ENCODE measurements at regions not wholly inside any gene's neighbourhood (a gene's known extent, or its start where the extent isn't known, plus 50 kb on each side); places are given as distances from the start of the nearest gene placed in this dataset.

GRCh38 chr5:109532773-109533364 is 123.1 kb upstream of the PJA2 start:
- Histone ChIP-seq H3K27me3 (ENCODE audit: insufficient read depth, low read length) (no peaks in the 10 kb centered on the region), H3K4me2 (ENCODE audit: low read length) (peak overlapping the region; percentile 29), H2BK12ac (ENCODE audit: low read length) (no peak overlapping the region), H3K79me2 (ENCODE audit: control insufficient read depth, insufficient read depth, low read length, poor library complexity) (no peaks in the 10 kb centered on the region), H3K36me3 (ENCODE audit: control insufficient read depth in 1 of 2, insufficient read depth in 2 of 2, low read length in 2 of 2) (no peaks in the 10 kb centered on the region), H3K4me1 (ENCODE audit: control insufficient read depth in 1 of 2, insufficient read depth in 2 of 2, low read length in 2 of 2) (peaks cover 0 to 4% of the 10 kb centered on the region in 2 experiments), H3K23ac (ENCODE audit: low read length) (no peak overlapping the region), H4K8ac (ENCODE audit: low read depth, low read length) (no peak overlapping the region), H2BK5ac (ENCODE audit: low read depth, low read length, poor library complexity) (no peak overlapping the region), H3K4me3 (ENCODE audit: low read depth, low read length) (no peak overlapping the region), H4K91ac (ENCODE audit: low read depth, low read length) (no peak overlapping the region), H2AFZ (ENCODE audit: insufficient read depth, low read length, poor library complexity) (no peak overlapping the region), H3K4ac (ENCODE audit: low read depth, low read length) (no peak overlapping the region), H2AK5ac (ENCODE audit: low read length) (no peak overlapping the region), H3K79me1 (ENCODE audit: low read length) (no peaks in the 10 kb centered on the region), H3K14ac (ENCODE audit: low read length) (no peak overlapping the region), H4K12ac (ENCODE audit: low read depth, low read length) (no peak overlapping the region), H3K18ac (ENCODE audit: low read length) (no peak overlapping the region), H3K9me3 (ENCODE audit: insufficient read depth, low read depth, low read length) (no peaks in the 10 kb centered on the region), H3K27ac (ENCODE audit: low read depth, low read length) (peak overlapping the region; percentile 30), H3K9ac (ENCODE audit: low read length) (no peak overlapping the region), H2BK120ac (ENCODE audit: insufficient read depth, low read length, poor library complexity) (no peak overlapping the region)
- WGBS (ENCODE audit: extremely low coverage, insufficient coverage, insufficient read length): no CpG with 5 or more reads among the region's 2 CpGs
- peak in 1 of 2 donors; percentile 56 for DNase-seq

DNA sequence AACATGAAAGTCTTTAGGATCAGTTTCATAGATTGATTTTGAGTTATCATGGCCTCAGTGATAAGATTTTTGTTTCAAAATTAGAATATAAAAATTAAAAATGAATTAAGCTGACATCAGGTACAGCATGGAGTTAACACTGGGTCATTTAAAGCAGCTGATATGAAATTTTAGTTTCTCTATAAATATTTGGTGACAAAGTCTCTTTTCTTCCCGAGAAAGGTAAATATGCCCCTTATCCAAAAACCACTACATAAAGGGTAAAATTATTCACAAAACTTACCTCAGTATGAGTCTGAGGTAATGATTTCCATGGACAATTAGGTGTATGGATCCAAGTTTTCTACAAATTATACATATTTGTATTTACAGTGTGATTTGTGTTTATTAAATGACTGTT is 121.5 kb upstream of the PJA2 start:
- Histone ChIP-seq H3K36me3 (ENCODE audit: control insufficient read depth in 1 of 2, insufficient read depth in 2 of 2, low read length in 2 of 2) (no peaks in the 10 kb centered on the region), H2AFZ (ENCODE audit: insufficient read depth, low read length, poor library complexity) (no peak overlapping the region), H3K14ac (ENCODE audit: low read length) (no peak overlapping the region), H2BK5ac (ENCODE audit: low read depth, low read length, poor library complexity) (no peak overlapping the region), H2BK12ac (ENCODE audit: low read length) (no peak overlapping the region), H3K27me3 (ENCODE audit: insufficient read depth, low read length) (no peaks in the 10 kb centered on the region), H3K4me3 (ENCODE audit: low read depth, low read length) (no peak overlapping the region), H3K4me2 (ENCODE audit: low read length) (no peak overlapping the region), H3K4ac (ENCODE audit: low read depth, low read length) (no peak overlapping the region), H4K8ac (ENCODE audit: low read depth, low read length) (no peak overlapping the region), H2BK120ac (ENCODE audit: insufficient read depth, low read length, poor library complexity) (no peak overlapping the region), H3K4me1 (ENCODE audit: control insufficient read depth in 1 of 2, insufficient read depth in 2 of 2, low read length in 2 of 2) (peaks cover 0 to 4% of the 10 kb centered on the region in 2 experiments), H3K18ac (ENCODE audit: low read length) (no peak overlapping the region), H4K91ac (ENCODE audit: low read depth, low read length) (no peak overlapping the region), H3K23ac (ENCODE audit: low read length) (no peak overlapping the region), H3K79me2 (ENCODE audit: control insufficient read depth, insufficient read depth, low read length, poor library complexity) (no peaks in the 10 kb centered on the region), H3K79me1 (ENCODE audit: low read length) (no peaks in the 10 kb centered on the region), H3K9me3 (ENCODE audit: insufficient read depth, low read depth, low read length) (no peaks in the 10 kb centered on the region), H4K12ac (ENCODE audit: low read depth, low read length) (no peak overlapping the region), H2AK5ac (ENCODE audit: low read length) (no peak overlapping the region), H3K27ac (ENCODE audit: low read depth, low read length) (no peak overlapping the region), H3K9ac (ENCODE audit: low read length) (no peak overlapping the region)
- no peak for DNase-seq
- WGBS (ENCODE audit: extremely low coverage, insufficient coverage, insufficient read length): no CpG with 5 or more reads among the region's 1 CpG

- no peak overlapping the region for H3K4me2 ChIP-seq (ENCODE audit: low read length)
- no peak for DNase-seq
- H2BK5ac ChIP-seq (ENCODE audit: low read depth, low read length, poor library complexity): no peak overlapping the region
- no peaks in the 10 kb centered on the region for H3K27me3 ChIP-seq (ENCODE audit: insufficient read depth, low read length)
- no peak overlapping the region for H2BK120ac ChIP-seq (ENCODE audit: insufficient read depth, low read length, poor library complexity)
- H3K4ac ChIP-seq (ENCODE audit: low read depth, low read length): no peak overlapping the region
- H3K9me3 ChIP-seq (ENCODE audit: insufficient read depth, low read depth, low read length): no peaks in the 10 kb centered on the region
- no peaks in the 10 kb centered on the region for H3K36me3 ChIP-seq (ENCODE audit: control insufficient read depth in 1 of 2, insufficient read depth in 2 of 2, low read length in 2 of 2)
- H3K27ac ChIP-seq (ENCODE audit: low read depth, low read length): no peak overlapping the region
- H4K8ac ChIP-seq (ENCODE audit: low read depth, low read length): no peak overlapping the region
- no peak overlapping the region for H3K4me3 ChIP-seq (ENCODE audit: low read depth, low read length)
- no peak overlapping the region for H2AK5ac ChIP-seq (ENCODE audit: low read length)
- H3K9ac ChIP-seq (ENCODE audit: low read length): no peak overlapping the region
- no peaks in the 10 kb centered on the region for H3K79me2 ChIP-seq (ENCODE audit: control insufficient read depth, insufficient read depth, low read length, poor library complexity)
- no peak overlapping the region for H3K14ac ChIP-seq (ENCODE audit: low read length)
- H4K12ac ChIP-seq (ENCODE audit: low read depth, low read length): no peak overlapping the region
- no peak overlapping the region for H4K91ac ChIP-seq (ENCODE audit: low read depth, low read length)
- H3K23ac ChIP-seq (ENCODE audit: low read length): no peak overlapping the region
- no peak overlapping the region for H2AFZ ChIP-seq (ENCODE audit: insufficient read depth, low read length, poor library complexity)
- peaks cover 0 to 4% of the 10 kb centered on the region in 2 experiments for H3K4me1 ChIP-seq (ENCODE audit: control insufficient read depth in 1 of 2, insufficient read depth in 2 of 2, low read length in 2 of 2)
- no peaks in the 10 kb centered on the region for H3K79me1 ChIP-seq (ENCODE audit: low read length)
- no peak overlapping the region for H2BK12ac ChIP-seq (ENCODE audit: low read length)
- no CpG with 5 or more reads among the region's 2 CpGs for WGBS (ENCODE audit: extremely low coverage, insufficient coverage, insufficient read length)
- H3K18ac ChIP-seq (ENCODE audit: low read length): no peak overlapping the region
These were observed 120.2 kb upstream of the PJA2 start for GRCh38 chr5:109529987-109530386.

DNA sequence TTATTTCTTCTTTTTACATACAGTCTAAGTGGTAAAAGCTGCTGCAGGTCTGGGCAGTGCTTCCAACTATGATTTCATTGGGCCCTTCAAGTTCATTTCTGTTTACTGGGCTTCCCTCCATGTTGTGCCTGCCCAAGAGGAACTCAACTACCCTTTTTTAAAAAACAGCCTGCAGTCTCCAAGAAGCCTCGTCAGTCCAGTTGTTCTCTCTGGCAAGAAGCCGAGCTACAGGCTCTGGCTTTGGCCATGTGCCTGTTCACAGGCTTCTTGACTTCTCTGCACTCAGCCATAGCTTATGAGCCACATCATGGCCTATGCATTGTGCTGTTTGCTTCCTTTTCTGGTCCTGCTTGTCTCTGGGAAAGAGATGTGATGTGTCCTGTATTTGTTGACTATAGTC is 119.7 kb upstream of the PJA2 start:
- no peak overlapping the region for H3K9ac ChIP-seq (ENCODE audit: low read length)
- no peak overlapping the region for H3K4me3 ChIP-seq (ENCODE audit: low read depth, low read length)
- H2AFZ ChIP-seq (ENCODE audit: insufficient read depth, low read length, poor library complexity): no peak overlapping the region
- no CpG with 5 or more reads among the region's 2 CpGs for WGBS (ENCODE audit: extremely low coverage, insufficient coverage, insufficient read length)
- H2AK5ac ChIP-seq (ENCODE audit: low read length): no peak overlapping the region
- H3K79me1 ChIP-seq (ENCODE audit: low read length): no peaks in the 10 kb centered on the region
- no peaks in the 10 kb centered on the region for H3K79me2 ChIP-seq (ENCODE audit: control insufficient read depth, insufficient read depth, low read length, poor library complexity)
- H3K27me3 ChIP-seq (ENCODE audit: insufficient read depth, low read length): no peaks in the 10 kb centered on the region
- no peak overlapping the region for H3K18ac ChIP-seq (ENCODE audit: low read length)
- no peak overlapping the region for H2BK12ac ChIP-seq (ENCODE audit: low read length)
- no peak overlapping the region for H3K27ac ChIP-seq (ENCODE audit: low read depth, low read length)
- no peak overlapping the region for H4K12ac ChIP-seq (ENCODE audit: low read depth, low read length)
- H4K8ac ChIP-seq (ENCODE audit: low read depth, low read length): no peak overlapping the region
- no peaks in the 10 kb centered on the region for H3K9me3 ChIP-seq (ENCODE audit: insufficient read depth, low read depth, low read length)
- H3K4ac ChIP-seq (ENCODE audit: low read depth, low read length): no peak overlapping the region
- no peak overlapping the region for H2BK5ac ChIP-seq (ENCODE audit: low read depth, low read length, poor library complexity)
- H3K4me2 ChIP-seq (ENCODE audit: low read length): no peak overlapping the region
- no peak overlapping the region for H3K14ac ChIP-seq (ENCODE audit: low read length)
- peaks cover 0 to 4% of the 10 kb centered on the region in 2 experiments for H3K4me1 ChIP-seq (ENCODE audit: control insufficient read depth in 1 of 2, insufficient read depth in 2 of 2, low read length in 2 of 2)
- no peak overlapping the region for H3K23ac ChIP-seq (ENCODE audit: low read length)
- H4K91ac ChIP-seq (ENCODE audit: low read depth, low read length): no peak overlapping the region
- no peak for DNase-seq
- no peaks in the 10 kb centered on the region for H3K36me3 ChIP-seq (ENCODE audit: control insufficient read depth in 1 of 2, insufficient read depth in 2 of 2, low read length in 2 of 2)
- H2BK120ac ChIP-seq (ENCODE audit: insufficient read depth, low read length, poor library complexity): no peak overlapping the region
